Amniotic epithelial cell (primary cell): ENCODE measurements at regions not wholly inside any gene's neighbourhood (a gene's known extent, or its start where the extent isn't known, plus 50 kb on each side); places are given as distances from the start of the nearest gene placed in this dataset.

Experiments
- DNase-seq: peaks from one replicate; pipeline ENCODE4 v3.0.0-alpha.2; 2010; ENCODE audit warnings: low read depth

- no peak for DNase-seq
These were observed 1348.6 kb upstream of the ACVR2A start for GRCh38 chr2:146496248-146496647.

DNA sequence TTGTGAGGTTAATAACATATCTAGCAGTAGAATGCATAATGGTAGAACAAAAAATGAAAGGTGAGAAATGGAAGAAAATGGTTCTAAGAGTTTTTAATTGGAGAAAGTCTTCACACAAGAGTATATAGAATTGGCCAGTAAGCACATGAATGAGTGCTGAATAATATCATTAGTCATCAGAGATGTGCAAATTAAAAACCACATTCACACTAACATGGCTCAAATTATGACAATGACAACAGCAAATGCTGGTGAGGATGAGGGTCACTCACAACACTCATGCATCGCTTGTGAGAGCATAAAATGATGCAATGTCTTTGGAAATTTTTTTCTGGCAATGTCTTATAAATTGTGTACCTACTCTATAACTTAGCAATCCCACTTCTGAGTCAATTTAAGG lies 1355.4 kb upstream of the ACVR2A start:
- DNase-seq, result peak; percentile 7

DNA sequence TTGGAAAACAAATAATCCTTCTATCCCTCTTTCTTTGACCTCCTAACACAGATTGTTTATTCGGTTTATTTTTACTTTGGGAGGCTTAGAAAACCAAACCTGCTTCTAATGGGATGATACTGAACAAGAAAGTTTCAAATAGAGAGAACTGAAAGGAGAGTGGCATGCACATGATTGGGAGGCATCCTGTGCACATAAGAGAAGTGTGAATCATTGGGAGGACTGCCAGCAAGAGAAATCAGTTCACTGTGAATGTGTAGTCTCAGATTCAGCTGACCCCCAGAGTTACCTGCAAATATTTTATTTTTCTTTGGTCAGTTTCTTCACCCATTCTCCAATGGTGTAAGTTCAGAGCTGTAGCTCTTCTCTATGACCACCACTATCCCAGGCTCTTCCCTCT lies 1363.2 kb upstream of the ACVR2A start:
- peak; percentile 64 for DNase-seq

DNA sequence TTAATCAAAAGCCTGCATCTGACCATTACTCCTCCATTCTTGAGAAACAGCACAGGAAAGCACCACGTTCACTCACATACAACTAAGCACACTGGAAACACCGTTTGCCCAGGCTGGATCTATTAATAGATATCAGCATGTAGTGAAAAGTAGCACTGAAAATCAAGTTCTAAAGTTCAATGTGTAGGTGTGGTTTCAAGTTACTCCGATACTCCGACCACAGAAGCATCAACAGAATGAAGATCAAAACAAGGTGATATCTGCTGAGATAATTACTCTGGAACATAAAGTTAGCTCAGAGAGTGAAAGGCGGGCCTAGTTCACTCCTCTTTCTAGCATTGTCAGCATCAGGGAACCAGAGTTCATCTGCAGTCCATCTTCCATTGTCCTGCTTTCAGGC lies 1367.4 kb upstream of the ACVR2A start:
- DNase-seq, result no peak

- DNase-seq, result no peak
These were observed 1376.3 kb upstream of the ACVR2A start for GRCh38 chr2:146468578-146468977.

DNA sequence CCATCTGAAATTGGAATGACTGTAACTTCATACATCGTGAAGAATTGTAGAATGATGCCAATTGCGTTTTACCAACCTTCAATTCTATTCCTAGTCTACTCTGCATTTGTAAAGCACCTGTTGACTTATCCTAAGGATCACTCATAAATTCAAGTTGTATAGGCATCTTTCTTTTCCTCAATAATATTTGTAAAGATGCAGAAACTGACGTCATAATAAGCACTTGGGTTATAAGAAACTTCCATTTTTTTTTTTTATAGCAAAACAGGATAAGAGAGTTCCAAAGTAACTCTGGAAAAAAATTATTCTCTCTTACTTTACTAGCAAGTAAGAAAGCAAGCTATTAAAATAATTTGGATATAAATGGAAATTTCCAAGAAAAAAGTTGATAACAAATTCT lies 1377.4 kb upstream of the ACVR2A start:
- no peak for DNase-seq

DNA sequence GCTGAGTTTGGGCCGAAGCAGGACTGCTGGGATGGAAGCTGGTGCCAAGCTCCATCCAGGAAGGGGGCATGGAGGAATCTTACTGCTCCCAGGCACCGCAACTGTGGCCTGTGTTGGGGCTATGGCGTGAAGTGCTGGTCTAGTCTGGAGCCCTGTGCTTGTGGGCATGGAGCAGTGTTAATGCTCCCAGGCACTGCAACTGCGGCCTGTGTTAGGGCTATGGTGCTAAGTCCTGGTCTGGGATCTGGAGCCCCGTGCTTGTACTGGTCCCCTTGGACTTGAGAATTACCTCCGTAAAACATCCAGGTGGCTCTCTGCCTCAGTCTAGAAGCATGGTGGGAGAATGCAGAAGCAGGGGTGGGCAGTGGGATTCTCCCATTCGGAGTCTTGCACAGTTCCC lies 1379.4 kb upstream of the ACVR2A start:
- DNase-seq, result no peak

DNA sequence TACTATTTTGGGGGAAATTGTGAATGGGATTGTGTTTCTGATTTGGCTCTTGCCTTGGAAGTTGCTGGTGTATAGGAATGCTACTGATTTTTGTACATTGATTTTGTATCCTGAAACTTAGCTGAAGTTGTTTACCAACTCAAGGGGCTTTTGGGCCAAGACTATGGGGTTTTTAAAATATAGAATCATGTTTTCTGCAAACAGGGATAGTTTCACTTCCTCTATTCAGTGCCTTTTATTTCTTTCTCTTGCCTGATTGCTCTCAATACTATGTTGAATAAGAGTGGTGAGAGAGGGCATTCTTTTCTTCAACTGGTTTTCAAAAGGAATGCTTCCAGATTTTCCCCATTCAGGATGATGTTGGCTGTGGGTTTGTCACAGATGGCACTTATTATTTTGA lies 1383.8 kb upstream of the ACVR2A start:
- DNase-seq, result no peak

DNA sequence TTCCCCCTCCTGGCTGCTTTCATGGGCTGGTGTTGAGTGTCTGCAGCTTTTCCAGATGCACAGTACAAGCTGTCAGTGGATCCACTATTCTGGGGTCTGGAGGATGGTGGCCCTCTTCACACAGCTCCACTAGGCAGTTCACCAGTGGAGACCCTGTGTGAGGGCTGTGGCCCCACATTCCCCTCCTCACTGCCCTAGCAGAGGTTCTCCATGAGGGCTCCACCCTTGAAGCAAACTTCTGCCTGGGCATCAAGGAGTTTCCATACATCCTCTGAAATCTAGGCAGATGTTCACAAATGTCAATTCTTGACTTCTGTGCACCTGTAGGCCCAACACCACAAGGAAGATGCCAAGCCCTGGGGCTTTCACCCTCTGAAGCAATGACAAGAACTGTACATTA lies 1386.2 kb upstream of the ACVR2A start:
- DNase-seq, result no peak

DNA sequence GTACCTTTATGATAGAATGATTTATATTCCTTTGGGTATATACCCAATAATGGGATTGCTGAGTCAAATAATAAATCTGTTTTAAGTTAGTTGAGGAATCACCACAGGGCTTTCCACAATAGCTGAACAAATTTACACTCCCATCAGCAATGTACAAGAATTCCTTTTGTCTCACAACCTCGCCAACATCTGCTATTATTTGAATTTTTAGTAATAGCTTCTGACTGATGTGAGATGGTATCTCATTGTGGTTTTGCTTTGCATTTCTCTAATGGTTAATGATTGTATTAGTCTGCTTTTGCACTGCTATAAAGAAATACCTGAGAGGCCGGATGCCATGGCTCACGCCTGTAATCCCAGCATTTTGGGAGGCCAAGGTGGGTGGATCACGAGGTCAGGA lies 1387.6 kb upstream of the ACVR2A start:
- no peak for DNase-seq

- no peak for DNase-seq
These were observed 1389.5 kb upstream of the ACVR2A start for GRCh38 chr2:146455325-146455724.

DNA sequence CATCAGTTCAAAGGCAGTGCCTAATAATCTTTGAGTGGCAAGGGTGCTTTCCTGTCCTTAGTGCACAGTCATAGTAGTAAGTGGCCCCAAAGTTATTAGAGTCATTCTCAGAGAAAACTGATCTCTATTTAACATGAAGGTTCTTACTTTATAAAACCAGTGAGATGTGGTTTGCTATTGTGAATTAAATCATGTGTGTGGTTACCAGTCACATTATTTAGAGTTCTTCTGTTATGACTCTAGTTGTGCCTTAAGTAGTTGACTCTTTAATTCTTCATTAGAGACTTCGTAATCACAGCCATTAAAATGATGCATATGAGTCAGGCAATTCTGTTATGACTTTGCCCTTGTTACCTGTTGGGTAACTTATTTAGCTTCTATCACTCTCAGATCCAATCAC lies 1392.9 kb upstream of the ACVR2A start:
- DNase-seq, result peak; percentile 24

DNA sequence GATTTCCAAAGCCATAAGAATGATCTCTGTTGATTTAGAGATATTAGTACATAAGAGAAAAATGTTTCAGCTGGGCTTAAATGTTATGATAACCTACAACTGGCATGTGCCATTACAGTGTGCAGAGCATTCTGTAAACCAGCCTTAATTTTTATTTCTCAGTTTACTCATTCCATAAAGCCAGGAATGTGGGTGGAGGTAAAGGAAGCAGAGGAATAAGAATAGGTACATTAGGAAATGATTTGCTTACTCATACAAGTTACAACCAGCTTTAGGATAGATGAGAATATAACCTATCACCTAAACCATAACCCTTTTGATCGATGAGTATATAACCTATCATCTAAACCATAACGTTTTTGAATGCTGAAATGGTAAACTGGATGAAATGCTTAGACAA lies 1394.7 kb upstream of the ACVR2A start:
- DNase-seq, result no peak

- DNase-seq, result no peak
These were observed 1399.8 kb upstream of the ACVR2A start for GRCh38 chr2:146444987-146445386.

DNA sequence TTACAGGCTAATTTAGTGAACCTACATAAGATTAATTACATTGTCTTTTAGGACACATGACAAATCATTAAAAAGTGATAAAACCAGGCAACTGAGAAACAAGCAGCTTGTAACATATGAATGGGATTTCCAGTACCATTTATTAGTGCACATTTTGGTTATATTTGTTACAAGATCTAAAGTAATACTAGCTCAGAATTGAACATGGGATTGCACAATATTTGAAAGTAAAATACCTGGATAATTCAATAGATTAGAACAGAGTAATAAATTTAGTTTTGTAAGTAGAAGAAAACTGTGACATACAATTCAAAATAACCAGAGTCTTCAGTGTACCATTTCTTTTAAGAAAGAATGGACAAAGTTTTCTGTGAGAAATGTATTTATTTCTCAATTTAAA lies 1400.7 kb upstream of the ACVR2A start:
- DNase-seq, result no peak

DNA sequence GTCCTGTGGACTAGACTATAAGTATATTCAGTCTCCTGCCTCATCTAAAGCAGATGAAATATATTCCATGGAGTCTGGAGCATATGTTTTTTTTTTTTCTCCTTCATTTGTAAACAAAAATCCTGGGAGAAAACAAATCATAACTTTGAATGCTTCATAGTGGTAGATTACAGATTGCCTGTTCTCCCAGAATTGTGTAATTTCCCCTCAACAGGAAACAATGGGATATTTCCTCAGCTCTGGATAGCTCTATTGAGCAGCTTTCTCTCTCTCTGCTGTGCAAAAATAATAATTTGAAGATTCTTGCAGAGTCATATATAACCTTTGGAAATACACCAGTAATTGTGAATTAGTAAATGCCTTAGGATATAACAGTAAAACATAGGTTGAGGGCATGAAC lies 1406.6 kb upstream of the ACVR2A start:
- peak; percentile 52 for DNase-seq

- no peak for DNase-seq
These were observed 1407.1 kb upstream of the ACVR2A start for GRCh38 chr2:146437712-146438111.

DNA sequence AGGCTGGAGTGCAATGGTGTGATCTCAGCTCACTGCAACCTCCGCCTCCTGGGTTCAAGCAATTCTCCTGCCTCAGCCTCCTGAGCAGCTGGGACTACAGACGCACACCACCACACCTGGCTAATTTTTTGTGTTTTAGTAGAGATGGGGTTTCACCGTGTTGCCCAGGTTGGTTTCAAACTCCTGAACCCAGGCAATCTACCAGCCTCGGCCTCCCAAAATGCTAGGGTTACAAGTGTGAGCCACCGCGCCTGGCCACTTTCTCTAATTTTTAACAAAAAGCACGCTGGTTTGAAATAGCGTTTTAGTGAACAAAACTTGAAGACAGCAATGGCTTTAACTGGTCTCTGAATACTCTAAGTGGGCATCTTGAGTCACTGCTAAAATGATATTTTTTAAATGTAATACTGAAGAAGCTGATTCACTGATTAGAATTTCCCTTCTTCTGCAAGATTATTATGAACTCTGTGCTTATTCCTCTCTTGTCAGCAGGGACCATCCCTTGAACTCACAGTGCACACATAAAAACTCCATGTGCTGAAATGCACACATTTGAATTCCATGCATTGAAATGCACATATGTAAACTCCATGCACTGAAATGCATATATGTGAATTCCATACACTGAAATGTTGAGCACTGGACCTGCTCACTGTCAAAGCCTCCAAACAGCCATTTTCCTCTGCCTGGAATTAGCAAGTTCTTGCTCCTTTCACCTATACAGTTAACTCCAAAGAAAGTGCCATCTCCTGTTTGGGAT lies 1411.5 kb upstream of the ACVR2A start:
- no peak for DNase-seq

DNA sequence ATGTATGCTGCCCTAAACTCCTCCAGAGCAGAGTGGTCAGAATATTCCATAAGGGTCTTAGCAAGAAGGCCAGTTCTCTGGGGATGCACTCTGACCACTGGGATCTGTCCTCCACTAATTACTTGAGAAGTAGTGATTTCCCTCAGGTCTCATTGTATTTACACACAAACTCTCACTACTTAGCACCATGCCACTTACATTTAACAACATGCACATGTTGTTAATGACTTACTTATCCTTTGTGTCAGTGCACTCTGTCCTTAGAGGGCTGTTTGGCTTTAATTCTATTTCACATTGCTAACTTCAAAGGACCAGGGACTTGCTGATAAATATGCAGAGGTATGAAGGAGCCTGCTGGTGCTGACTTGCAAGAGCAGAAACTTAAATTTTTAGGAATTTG lies 1415.5 kb upstream of the ACVR2A start:
- DNase-seq, result no peak

DNA sequence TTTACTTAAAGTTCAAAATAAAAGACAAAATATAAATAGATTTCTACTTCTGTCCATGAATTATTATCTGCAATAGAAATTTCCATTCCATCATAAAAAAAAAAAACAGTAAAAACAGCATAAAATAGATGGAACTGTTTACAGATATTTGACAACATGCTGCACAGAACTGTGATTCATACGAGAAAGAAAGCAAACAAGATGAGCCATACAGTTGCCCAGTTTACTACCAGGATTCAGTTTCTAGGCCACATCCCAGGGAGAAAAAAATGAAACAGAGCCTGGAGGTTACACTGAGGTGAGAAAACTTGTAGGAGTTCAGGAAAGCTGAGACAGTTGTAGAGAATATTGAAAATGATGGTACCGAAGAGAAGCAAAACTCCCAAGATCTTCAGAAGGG lies 1426.9 kb upstream of the ACVR2A start:
- peak; percentile 18 for DNase-seq

GRCh38 chr2:146415291-146415690 lies 1429.5 kb upstream of the ACVR2A start:
- DNase-seq, result no peak

- no peak for DNase-seq
These were observed 1430.4 kb upstream of the ACVR2A start for GRCh38 chr2:146414456-146414855.

- no peak for DNase-seq
These were observed 1431.7 kb upstream of the ACVR2A start for GRCh38 chr2:146413086-146413610.

DNA sequence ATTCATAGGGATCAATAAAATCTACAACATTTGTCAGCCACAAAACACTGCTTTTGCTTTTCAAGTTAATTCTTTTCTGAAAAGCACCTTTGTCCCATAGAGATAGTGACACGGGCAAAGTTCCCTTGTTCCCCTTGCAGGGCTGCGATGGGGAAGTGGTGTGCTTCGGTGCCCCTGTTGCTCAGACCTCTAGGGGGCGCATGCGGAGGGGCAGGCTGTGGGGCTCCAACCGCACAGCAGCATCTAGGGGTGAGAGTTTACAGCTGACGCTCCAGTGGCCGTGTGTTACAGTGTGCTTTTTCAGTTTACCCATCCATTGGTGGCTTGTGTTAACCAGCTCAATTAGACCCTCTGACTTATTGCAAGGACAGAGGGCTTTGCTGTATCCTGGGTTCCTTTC lies 1432.2 kb upstream of the ACVR2A start:
- DNase-seq, result no peak
